Keratinocyte (primary cell): ENCODE measurements at regions not wholly inside any gene's neighbourhood (a gene's known extent, or its start where the extent isn't known, plus 50 kb on each side); places are given as distances from the start of the nearest gene placed in this dataset.

Source experiments
- DNase-seq: peaks from one replicate; pipeline ENCODE4 v3.0.0-alpha.2; 2011; ENCODE audit warnings: low read depth, missing footprints, low spot score
- FAIRE-seq: peaks from 2 replicates; lab custom pipeline; 2011; peaks lifted over from hg19 to GRCh38; lab: Jason Lieb, UNC
- H2AFZ ChIP-seq: 2 replicates; pipeline ENCODE4 v1.6.0; 2012; ENCODE audit warnings: low read length, control low read depth, inconsistent platforms; ENCODE audit not compliant: control insufficient read depth
- H3K27ac ChIP-seq: 2 replicates; pipeline ENCODE4 v1.5.1; 2011; ENCODE audit warnings: low read length; ENCODE audit not compliant: control insufficient read depth, insufficient read depth
- H3K27me3 ChIP-seq: 3 replicates; pipeline ENCODE4 v1.6.0; 2011; ENCODE audit warnings: low read length; ENCODE audit not compliant: control insufficient read depth, insufficient read depth; ENCODE audit errors: extremely low read depth
- H3K36me3 ChIP-seq, 2 experiments: 2 replicates in 1 of 2; 3 replicates in 1 of 2; pipeline ENCODE4 v1.5.1; 2011; ENCODE audit warnings: low read length in 2 of 2, mild to moderate bottlenecking in 1 of 2; ENCODE audit not compliant: control insufficient read depth in 2 of 2, insufficient read depth in 2 of 2; ENCODE audit errors: extremely low read depth in 1 of 2
- H3K4me1 ChIP-seq: 3 replicates; pipeline ENCODE4 v1.5.1; 2011; ENCODE audit warnings: low read length; ENCODE audit not compliant: control insufficient read depth, insufficient read depth; ENCODE audit errors: extremely low read depth
- H3K4me2 ChIP-seq: 3 replicates; pipeline ENCODE4 v1.6.0; 2011; ENCODE audit warnings: low read depth, low read length; ENCODE audit not compliant: control insufficient read depth, insufficient read depth; ENCODE audit errors: extremely low read depth
- H3K4me3 ChIP-seq, 3 experiments: fragments of 200-600 bp in 1 of 3; sonication (generic) in 1 of 3; 2 replicates in 2 of 3; 3 replicates in 1 of 3; pipeline ENCODE4 v1.5.1; 2011 to 2016; ENCODE audit warnings: low read length in 3 of 3, mild to moderate bottlenecking in 3 of 3, control low read depth in 2 of 3, inconsistent platforms in 1 of 3, low read depth in 1 of 3, mixed read lengths in 1 of 3, mixed run types in 1 of 3, moderate library complexity in 1 of 3; ENCODE audit not compliant: control insufficient read depth in 2 of 3, insufficient read depth in 2 of 3; ENCODE audit errors: extremely low read depth in 1 of 3
- H3K79me2 ChIP-seq: 2 replicates; pipeline ENCODE4 v1.6.0; 2012; ENCODE audit warnings: low read length; ENCODE audit not compliant: control insufficient read depth, insufficient read depth
- H3K9ac ChIP-seq: 3 replicates; pipeline ENCODE4 v1.6.0; 2011; ENCODE audit warnings: low read length; ENCODE audit not compliant: control insufficient read depth, insufficient read depth; ENCODE audit errors: extremely low read depth
- H3K9me1 ChIP-seq: 3 replicates; pipeline ENCODE4 v1.6.0; 2011; ENCODE audit warnings: low read length; ENCODE audit not compliant: control insufficient read depth, insufficient read depth; ENCODE audit errors: extremely low read depth
- H3K9me3 ChIP-seq: 2 replicates; pipeline ENCODE4 v1.5.1; 2012; ENCODE audit warnings: low read depth, low read length; ENCODE audit not compliant: control insufficient read depth
- H4K20me1 ChIP-seq: 3 replicates; pipeline ENCODE4 v1.6.0; 2011; ENCODE audit warnings: low read length; ENCODE audit not compliant: control insufficient read depth, insufficient read depth; ENCODE audit errors: extremely low read depth
- EZH2 ChIP-seq: IDR thresholded peaks from one replicate; pipeline ENCODE4 v1.6.1; 2012; ENCODE audit warnings: inconsistent platforms, mild to moderate bottlenecking, low read length, moderate library complexity
- dilution Hi-C: fragments of 300-500 bp; cut with MboI; formaldehyde crosslinking; loops from one replicate; pipeline ENCODE4 v1.7.0; 2020; ENCODE audit warnings: low sequenced_read_pairs; ENCODE audit not compliant: extremely low pct_ligation_motif_present
- TF ChIP-seq, protein P1 (sequence below), 3 experiments: IDR thresholded peaks in 1 of 3; conservative IDR thresholded peaks in 1 of 3; optimal IDR thresholded peaks in 1 of 3; 2 replicates in 2 of 3; 3 replicates in 1 of 3; pipeline versions ENCODE3 to v1.5.1; 2011; ENCODE audit warnings: low read length in 3 of 3, mild to moderate bottlenecking in 3 of 3, moderate library complexity in 2 of 3, control low read depth in 1 of 3, inconsistent platforms in 1 of 3; ENCODE audit not compliant: insufficient read depth in 2 of 3; ENCODE audit errors: extremely low read depth in 1 of 3

- H3K27ac ChIP-seq, result no peak overlapping the region
- H3K79me2 ChIP-seq, result no peaks in the 10 kb centered on the region
- H3K9me3 ChIP-seq, result no peaks in the 10 kb centered on the region
- no peaks in the 10 kb centered on the region for H3K4me1 ChIP-seq
- no peaks in the 10 kb centered on the region for H4K20me1 ChIP-seq
- DNase-seq, result no peak
- H3K9ac ChIP-seq, result no peak overlapping the region
- H3K4me3 ChIP-seq, result no peak overlapping the region
- H3K36me3 ChIP-seq, result no peaks in the 10 kb centered on the region
- H2AFZ ChIP-seq, result no peak overlapping the region
- TF ChIP-seq, protein P1, sequence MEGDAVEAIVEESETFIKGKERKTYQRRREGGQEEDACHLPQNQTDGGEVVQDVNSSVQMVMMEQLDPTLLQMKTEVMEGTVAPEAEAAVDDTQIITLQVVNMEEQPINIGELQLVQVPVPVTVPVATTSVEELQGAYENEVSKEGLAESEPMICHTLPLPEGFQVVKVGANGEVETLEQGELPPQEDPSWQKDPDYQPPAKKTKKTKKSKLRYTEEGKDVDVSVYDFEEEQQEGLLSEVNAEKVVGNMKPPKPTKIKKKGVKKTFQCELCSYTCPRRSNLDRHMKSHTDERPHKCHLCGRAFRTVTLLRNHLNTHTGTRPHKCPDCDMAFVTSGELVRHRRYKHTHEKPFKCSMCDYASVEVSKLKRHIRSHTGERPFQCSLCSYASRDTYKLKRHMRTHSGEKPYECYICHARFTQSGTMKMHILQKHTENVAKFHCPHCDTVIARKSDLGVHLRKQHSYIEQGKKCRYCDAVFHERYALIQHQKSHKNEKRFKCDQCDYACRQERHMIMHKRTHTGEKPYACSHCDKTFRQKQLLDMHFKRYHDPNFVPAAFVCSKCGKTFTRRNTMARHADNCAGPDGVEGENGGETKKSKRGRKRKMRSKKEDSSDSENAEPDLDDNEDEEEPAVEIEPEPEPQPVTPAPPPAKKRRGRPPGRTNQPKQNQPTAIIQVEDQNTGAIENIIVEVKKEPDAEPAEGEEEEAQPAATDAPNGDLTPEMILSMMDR (optimal IDR thresholded peaks at IDR 0.05 in 1 of 3, IDR thresholded peaks at IDR 0.05 in 1 of 3, conservative IDR thresholded peaks at IDR 0.05 in 1 of 3; ENCODE audit: extremely low read depth in 1 of 3, insufficient read depth in 2 of 3, low read length in 3 of 3), result no peak
- no peak for TF ChIP-seq EZH2
- dilution Hi-C loops, result no loop called here
- no peaks in the 10 kb centered on the region for H3K27me3 ChIP-seq
- H3K4me2 ChIP-seq, result no peak overlapping the region
- no peaks in the 10 kb centered on the region for H3K9me1 ChIP-seq
- no peak for FAIRE-seq
Observed at GRCh38 chr2:238587776-238588660, 161.3 kb downstream of the ASB1 start.

- DNase-seq, result no peak
- Histone ChIP-seq H3K27ac (no peak overlapping the region), H3K36me3 (no peaks in the 10 kb centered on the region), H3K9me1 (no peaks in the 10 kb centered on the region), H4K20me1 (no peaks in the 10 kb centered on the region), H3K4me2 (no peak overlapping the region), H3K9me3 (no peaks in the 10 kb centered on the region), H3K79me2 (no peaks in the 10 kb centered on the region), H3K9ac (no peak overlapping the region), H3K27me3 (no peaks in the 10 kb centered on the region), H3K4me3 (no peak overlapping the region), H2AFZ (no peak overlapping the region), H3K4me1 (no peaks in the 10 kb centered on the region)
- FAIRE-seq, result no peak
- TF ChIP-seq, protein P1 (optimal IDR thresholded peaks at IDR 0.05 in 1 of 3, IDR thresholded peaks at IDR 0.05 in 1 of 3, conservative IDR thresholded peaks at IDR 0.05 in 1 of 3; ENCODE audit: extremely low read depth in 1 of 3, insufficient read depth in 2 of 3, low read length in 3 of 3), result no peak
- TF ChIP-seq EZH2, result no peak
- dilution Hi-C loops, result no loop called here
Observed at GRCh38 chr2:238589591-238590460, 163.1 kb downstream of the ASB1 start.
